HEK293 (cell line): ENCODE measurements at regions not wholly inside any gene's neighbourhood (a gene's known extent, or its start where the extent isn't known, plus 50 kb on each side); places are given as distances from the start of the nearest gene placed in this dataset.

Experiments used
- CTCF ChIA-PET: fragments of 350-600 bp; formaldehyde crosslinking; extraction: SDS; loops from one replicate; lab custom pipeline; 2021; ENCODE audit warnings: antibody characterized with exemption; lab: Yijun Ruan, JAX
- POLR2A ChIA-PET: fragments of 300-600 bp; formaldehyde crosslinking; extraction: SDS; loops from one replicate; lab custom pipeline; 2020; ENCODE audit warnings: antibody characterized with exemption, inconsistent platforms; lab: Yijun Ruan, JAX
- H3K27ac ChIP-seq: fragments of 200-500 bp; sonication (Bioruptor generic); 2 replicates; pipeline ENCODE4 v1.5.1; 2014; ENCODE audit warnings: low read depth, low read length, control low read depth, inconsistent platforms; ENCODE audit errors: extremely low read depth
- H3K36me3 ChIP-seq, 2 experiments: fragments of 200-500 bp in 1 of 2; sonication (Bioruptor generic) in 1 of 2; 1 replicate in 1 of 2; 2 replicates in 1 of 2; pipeline ENCODE4 v1.5.1; 2014 to 2017; ENCODE audit warnings: inconsistent platforms in 2 of 2, low read length in 2 of 2; ENCODE audit not compliant: control insufficient read depth in 2 of 2, insufficient read depth in 1 of 2
- H3K4me1 ChIP-seq: fragments of 200-500 bp; sonication (Bioruptor generic); 2 replicates; pipeline ENCODE4 v1.5.1; 2014; ENCODE audit warnings: mild to moderate bottlenecking, low read length, inconsistent platforms; ENCODE audit not compliant: control insufficient read depth, insufficient read depth
- H3K4me3 ChIP-seq: 2 replicates; pipeline ENCODE4 v1.5.1; 2011; ENCODE audit warnings: low read depth, mild to moderate bottlenecking, control low read depth, low read length, moderate library complexity
- H3K9me3 ChIP-seq: fragments of 200-500 bp; sonication (Bioruptor generic); 2 replicates; pipeline ENCODE4 v1.5.1; 2014; ENCODE audit warnings: low read depth, low read length, inconsistent platforms; ENCODE audit not compliant: control insufficient read depth, insufficient read depth
- GLIS1 ChIP-seq: fragments of 450-650 bp; formaldehyde crosslinking; IDR thresholded peaks from 2 replicates; pipeline ENCODE4 v1.5.1; 2016; ENCODE audit warnings: missing biosample characterization, missing genetic modification characterization
- MEIS1 ChIP-seq: sonication (generic); formaldehyde crosslinking; IDR thresholded peaks from 2 replicates; pipeline ENCODE4 v1.8.1; 2022; ENCODE audit warnings: missing genetic modification reagents, mild to moderate bottlenecking, borderline replicate concordance
- PRDM1 ChIP-seq: fragments of 450-650 bp; formaldehyde crosslinking; IDR thresholded peaks from 2 replicates; pipeline ENCODE4; 2016; ENCODE audit warnings: missing biosample characterization, missing genetic modification characterization
- PRDM4 ChIP-seq: fragments of 450-650 bp; formaldehyde crosslinking; IDR thresholded peaks from 2 replicates; pipeline ENCODE4 v1.5.1; 2017; ENCODE audit warnings: missing biosample characterization, missing genetic modification characterization
- SP2 ChIP-seq: fragments of 450-650 bp; formaldehyde crosslinking; IDR thresholded peaks from 2 replicates; pipeline ENCODE4 v1.5.1; 2016; ENCODE audit warnings: missing biosample characterization, missing genetic modification characterization
- SP3 ChIP-seq: fragments of 450-650 bp; formaldehyde crosslinking; IDR thresholded peaks from 2 replicates; pipeline ENCODE4 v1.5.1; 2016; ENCODE audit warnings: missing biosample characterization, missing genetic modification characterization
- TCF7L2 ChIP-seq: IDR thresholded peaks from 2 replicates; pipeline ENCODE4 v1.6.1; 2011; ENCODE audit warnings: low read depth, mild to moderate bottlenecking, inconsistent platforms, low read length, moderate library complexity, borderline replicate concordance
- ZBTB1 ChIP-seq: fragments of 450-650 bp; formaldehyde crosslinking; IDR thresholded peaks from 2 replicates; pipeline ENCODE4 v1.5.1; 2016; ENCODE audit warnings: missing biosample characterization, missing genetic modification characterization
- ZBTB11 ChIP-seq: fragments of 450-650 bp; formaldehyde crosslinking; conservative IDR thresholded peaks from 2 replicates; pipeline ENCODE4 v1.5.1; 2016; ENCODE audit warnings: low read depth, missing biosample characterization, missing genetic modification characterization
- ZNF10 ChIP-seq: fragments of 450-650 bp; formaldehyde crosslinking; IDR thresholded peaks from 2 replicates; pipeline ENCODE4 v1.5.1; 2017; ENCODE audit warnings: missing biosample characterization, missing genetic modification characterization
- ZNF211 ChIP-seq: fragments of 450-650 bp; formaldehyde crosslinking; IDR thresholded peaks from 2 replicates; pipeline ENCODE4 v1.5.1; 2016; ENCODE audit warnings: low read depth, missing biosample characterization, missing genetic modification characterization
- ZNF23 ChIP-seq: fragments of 450-650 bp; formaldehyde crosslinking; IDR thresholded peaks from 2 replicates; pipeline ENCODE4 v1.5.1; 2016; ENCODE audit warnings: missing biosample characterization, missing genetic modification characterization, borderline replicate concordance
- ZNF280D ChIP-seq: fragments of 450-650 bp; formaldehyde crosslinking; IDR thresholded peaks from 2 replicates; pipeline ENCODE4 v1.5.1; 2016; ENCODE audit warnings: missing biosample characterization, missing genetic modification characterization
- ZNF354C ChIP-seq: fragments of 450-650 bp; formaldehyde crosslinking; IDR thresholded peaks from 2 replicates; pipeline ENCODE4 v1.5.1; 2016; ENCODE audit warnings: missing biosample characterization, missing genetic modification characterization, low read depth, borderline replicate concordance
- ZNF548 ChIP-seq: fragments of 450-650 bp; formaldehyde crosslinking; IDR thresholded peaks from 2 replicates; pipeline ENCODE4 v1.5.1; 2016; ENCODE audit warnings: missing biosample characterization, missing genetic modification characterization
- ZNF561 ChIP-seq: fragments of 450-650 bp; IDR thresholded peaks from 2 replicates; pipeline ENCODE4 v1.5.1; 2018; ENCODE audit warnings: missing biosample characterization, missing genetic modification characterization, borderline replicate concordance
- ZNF571 ChIP-seq: fragments of 450-650 bp; formaldehyde crosslinking; IDR thresholded peaks from 2 replicates; pipeline ENCODE4 v1.5.0; 2017; ENCODE audit warnings: missing biosample characterization, missing genetic modification characterization
- ZNF610 ChIP-seq: fragments of 450-650 bp; formaldehyde crosslinking; IDR thresholded peaks from 2 replicates; pipeline ENCODE4 v1.5.1; 2016; ENCODE audit warnings: missing biosample characterization, missing genetic modification characterization, borderline replicate concordance
- ZNF623 ChIP-seq: fragments of 450-650 bp; formaldehyde crosslinking; IDR thresholded peaks from 2 replicates; pipeline ENCODE4 v1.5.1; 2016; ENCODE audit warnings: missing biosample characterization, missing genetic modification characterization
- ZNF768 ChIP-seq: fragments of 450-650 bp; formaldehyde crosslinking; IDR thresholded peaks from 2 replicates; pipeline ENCODE4 v1.5.1; 2018; ENCODE audit warnings: missing biosample characterization, mild to moderate bottlenecking, missing genetic modification characterization
- ZNF791 ChIP-seq: fragments of 450-650 bp; formaldehyde crosslinking; IDR thresholded peaks from 2 replicates; pipeline ENCODE4 v1.5.1; 2016; ENCODE audit warnings: missing biosample characterization, missing genetic modification characterization
- ZSCAN4 ChIP-seq: fragments of 450-650 bp; formaldehyde crosslinking; IDR thresholded peaks from 2 replicates; pipeline ENCODE4 v1.5.1; 2017; ENCODE audit warnings: missing biosample characterization, missing genetic modification characterization

- TF ChIP-seq ZBTB11 (tag by site-specific recombination) = no peak
Observed at GRCh38 chr1:4877426-4877825, 223.0 kb downstream of the AJAP1 start (continued).

GRCh38 chr1:4871373-4871772, 217.0 kb downstream of the AJAP1 start:
- TF ChIP-seq GLIS1 = no peak
- TF ChIP-seq ZNF10 = no peak
- TF ChIP-seq ZSCAN4 (tag by site-specific recombination) = peak; percentile 77
- TF ChIP-seq, all 188 proteins: peak for 1
- Histone ChIP-seq H3K27ac (no peak overlapping the region), H3K4me3 (no peak overlapping the region), H3K9me3 (no peaks in the 10 kb centered on the region), H3K4me1 (no peaks in the 10 kb centered on the region), H3K36me3 (no peaks in the 10 kb centered on the region)
- ChIA-PET CTCF (no interaction called here), POLR2A (no interaction called here)

- no peaks in the 10 kb centered on the region for H3K9me3 ChIP-seq
- H3K4me1 ChIP-seq = no peaks in the 10 kb centered on the region
- H3K36me3 ChIP-seq = no peaks in the 10 kb centered on the region
- TF ChIP-seq ZNF280D (tag by site-specific recombination) (no peak), ZNF211 (no peak), ZNF610 (tag by site-specific recombination) (no peak), ZNF571 (tag by site-specific recombination) (no peak), TCF7L2 (no peak), SP2 (tag by site-specific recombination) (no peak), MEIS1 (CRISPR knock-in tag) (no peak), ZNF548 (tag by site-specific recombination) (no peak), PRDM4 (no peak), ZNF791 (tag by site-specific recombination) (no peak), ZNF23 (tag by site-specific recombination) (no peak), ZNF354C (no peak), ZBTB1 (no peak), SP3 (no peak), ZNF623 (tag by site-specific recombination) (no peak), ZNF561 (tag by site-specific recombination) (no peak), PRDM1 (tag by site-specific recombination) (no peak), ZNF768 (tag by site-specific recombination) (no peak)
- H3K4me3 ChIP-seq = no peak overlapping the region
- CTCF ChIA-PET = no interaction called here
- POLR2A ChIA-PET = no interaction called here
- no peak overlapping the region for H3K27ac ChIP-seq
Observed at GRCh38 chr1:4868521-4868920, 214.1 kb downstream of the AJAP1 start.
